Liver (tissue), 7 donors: ENCODE measurements at regions not wholly inside any gene's neighbourhood (a gene's known extent, or its start where the extent isn't known, plus 50 kb on each side); places are given as distances from the start of the nearest gene placed in this dataset.
"Not testable (repeated sequence)": the region's sequence is repeated elsewhere in the genome, so short reads cannot be mapped to it uniquely, and the experiment has no call there.

Source experiments
- DNase-seq: peaks from one replicate; pipeline ENCODE4 v3.0.0-alpha.2; 2017; ENCODE audit warnings: low spot score
- H3K27ac ChIP-seq, 2 donors: one replicate each; pipeline ENCODE4 v1.7.0; 2013; ENCODE audit warnings: inconsistent platforms in 2 of 2, low read length in 2 of 2, control low read depth in 1 of 2, low read depth in 1 of 2, mild to moderate bottlenecking in 1 of 2
- H3K27me3 ChIP-seq, 4 donors: one replicate each; pipeline versions ENCODE4 v1.6.1 to v1.7.0; 2013; ENCODE audit warnings: low read length in 3 of 4, inconsistent platforms in 1 of 4, mild to moderate bottlenecking in 1 of 4, moderate library complexity in 1 of 4; ENCODE audit not compliant: control insufficient read depth in 4 of 4, insufficient read depth in 4 of 4
- H3K36me3 ChIP-seq, 4 donors: one replicate each; pipeline versions ENCODE4 v1.6.1 to v1.7.0; 2013; ENCODE audit warnings: low read length in 3 of 4, mild to moderate bottlenecking in 3 of 4, low read depth in 1 of 4, moderate library complexity in 1 of 4; ENCODE audit not compliant: control insufficient read depth in 4 of 4, insufficient read depth in 3 of 4
- H3K4me1 ChIP-seq, 4 donors: one replicate each; pipeline versions ENCODE4 v1.6.1 to v1.7.0; 2013; ENCODE audit warnings: low read length in 3 of 4, mild to moderate bottlenecking in 3 of 4, moderate library complexity in 1 of 4; ENCODE audit not compliant: control insufficient read depth in 4 of 4, insufficient read depth in 4 of 4
- H3K4me3 ChIP-seq, 3 donors: one replicate each; pipeline versions ENCODE4 v1.6.1 to v1.7.0; 2013; ENCODE audit warnings: low read length in 3 of 3, control low read depth in 1 of 3, low read depth in 1 of 3, mild to moderate bottlenecking in 1 of 3
- H3K9ac ChIP-seq, 2 donors: one replicate each; pipeline ENCODE4 v1.7.0; 2013; ENCODE audit warnings: low read length in 2 of 2, mild to moderate bottlenecking in 2 of 2, moderate library complexity in 2 of 2, control low read depth in 1 of 2, low read depth in 1 of 2
- H3K9me3 ChIP-seq, 4 donors: one replicate each; pipeline versions ENCODE4 v1.6.1 to v1.7.0; 2013; ENCODE audit warnings: low read length in 3 of 4; ENCODE audit not compliant: control insufficient read depth in 4 of 4
- EGR1 ChIP-seq, 2 donors: IDR thresholded peaks; 2 replicates each; pipeline ENCODE4 v1.6.1; 2016 to 2018; ENCODE audit warnings: antibody characterized with exemption in 2 of 2, low read depth in 2 of 2
- FOXA1 ChIP-seq: IDR thresholded peaks from 2 replicates; pipeline ENCODE4 v1.6.1; 2016; ENCODE audit warnings: antibody characterized with exemption
- FOXA2 ChIP-seq: IDR thresholded peaks from 2 replicates; pipeline ENCODE4 v1.6.1; 2016; ENCODE audit warnings: antibody characterized with exemption
- GABPA ChIP-seq, 2 donors: IDR thresholded peaks in 1 of 2; conservative IDR thresholded peaks in 1 of 2; 2 replicates each; pipeline ENCODE4 v1.6.1; 2016; ENCODE audit warnings: antibody characterized with exemption in 2 of 2, mild to moderate bottlenecking in 1 of 2, moderate library complexity in 1 of 2
- HNF4A ChIP-seq, 2 donors: conservative IDR thresholded peaks; 2 replicates each; pipeline ENCODE4 v1.6.1; 2016; ENCODE audit warnings: antibody characterized with exemption in 2 of 2, mild to moderate bottlenecking in 2 of 2
- HNF4G ChIP-seq: IDR thresholded peaks from 2 replicates; pipeline ENCODE4 v1.6.1; 2016; ENCODE audit warnings: antibody characterized with exemption
- JUND ChIP-seq, 2 donors: IDR thresholded peaks; 2 replicates each; pipeline ENCODE4 v1.6.1; 2016; ENCODE audit warnings: antibody characterized with exemption in 2 of 2
- NR2F2 ChIP-seq: IDR thresholded peaks from 2 replicates; pipeline ENCODE4 v1.6.1; 2016; ENCODE audit warnings: antibody characterized with exemption
- REST ChIP-seq: IDR thresholded peaks from 2 replicates; pipeline ENCODE4 v1.6.1; 2016; ENCODE audit warnings: antibody characterized with exemption, mild to moderate bottlenecking
- RXRA ChIP-seq, 2 donors: IDR thresholded peaks; 2 replicates each; pipeline ENCODE4 v1.6.1; 2017 to 2018; ENCODE audit warnings: antibody characterized with exemption in 2 of 2, mild to moderate bottlenecking in 1 of 2
- TAF1 ChIP-seq: conservative IDR thresholded peaks from 2 replicates; pipeline ENCODE4 v1.6.1; 2016; ENCODE audit warnings: antibody characterized with exemption, mild to moderate bottlenecking
- ZBTB33 ChIP-seq: IDR thresholded peaks from 2 replicates; pipeline ENCODE4 v1.6.1; 2016; ENCODE audit warnings: antibody characterized with exemption
- WGBS: extraction: QIAGEN DNeasy Blood & Tissue Kit; methylation state at CpG from one replicate; pipeline ENCODE4 v1.1.7; 2013; 5-methylcytosine and 5-hydroxymethylcytosine counted together
- donor health status: healthy.
- donor health status: healthy.
- donor health status: healthy.
- donor health status: healthy.

- no peak for TF ChIP-seq FOXA2
- no peak for TF ChIP-seq HNF4G
- no peak for TF ChIP-seq EGR1 (IDR thresholded peaks at IDR 0.05; ENCODE audit: low read depth in 2 of 2)
- TF ChIP-seq FOXA1: no peak
Measured at GRCh38 chr13:50543782-50544181, 299.7 kb downstream of the DLEU7 start (continued).

- H3K9ac ChIP-seq: no peak overlapping the region
- no peaks in the 10 kb centered on the region for H3K27me3 ChIP-seq
- H3K4me1 ChIP-seq: no peaks in the 10 kb centered on the region
- DNase-seq: no peak
- WGBS: 75% methylated on average over 3 of the region's 3 CpGs
- no peak overlapping the region for H3K27ac ChIP-seq
- H3K9me3 ChIP-seq: no peaks in the 10 kb centered on the region
- TF ChIP-seq ZBTB33: no peak
- H3K36me3 ChIP-seq: no peaks in the 10 kb centered on the region
- H3K4me3 ChIP-seq: no peak overlapping the region
Measured at GRCh38 chr13:50544211-50544610, 299.3 kb downstream of the DLEU7 start.

- not testable (repeated sequence) for H3K4me1 ChIP-seq, H3K9ac ChIP-seq, H3K27me3 ChIP-seq, H3K4me3 ChIP-seq, H3K27ac ChIP-seq, H3K9me3 ChIP-seq, H3K36me3 ChIP-seq, DNase-seq
- WGBS: no CpG with 5 or more reads among the region's 2 CpGs
Measured at GRCh38 chr13:50547175-50547574, 296.3 kb downstream of the DLEU7 start.

GRCh38 chr13:50548586-50548985, 294.9 kb downstream of the DLEU7 start:
- no peak overlapping the region for H3K4me3 ChIP-seq
- WGBS: 91% methylated on average over 2 of the region's 2 CpGs
- no peak for DNase-seq

GRCh38 chr13:50549221-50549942, 294.1 kb downstream of the DLEU7 start:
- WGBS: 93% methylated on average over 4 of the region's 4 CpGs
- H3K4me1 ChIP-seq: no peaks in the 10 kb centered on the region
- no peak for TF ChIP-seq HNF4A (conservative IDR thresholded peaks at IDR 0.05)
- no peak for TF ChIP-seq JUND (IDR thresholded peaks at IDR 0.05)
- TF ChIP-seq NR2F2: no peak
- no peak for TF ChIP-seq REST
- TF ChIP-seq RXRA (IDR thresholded peaks at IDR 0.05): no peak
- TF ChIP-seq HNF4G: no peak
- DNase-seq: no peak
- no peaks in the 10 kb centered on the region for H3K36me3 ChIP-seq
- no peak overlapping the region for H3K27ac ChIP-seq
- H3K4me3 ChIP-seq: no peak overlapping the region
- no peaks in the 10 kb centered on the region for H3K27me3 ChIP-seq
- H3K9me3 ChIP-seq: no peaks in the 10 kb centered on the region
- H3K9ac ChIP-seq: no peak overlapping the region

More at GRCh38 chr13:50548586-50548985, 294.9 kb downstream of the DLEU7 start:
- no peak overlapping the region for H3K27ac ChIP-seq
- H3K36me3 ChIP-seq: no peaks in the 10 kb centered on the region
- no peaks in the 10 kb centered on the region for H3K27me3 ChIP-seq
- no peak for TF ChIP-seq TAF1
- no peak for TF ChIP-seq GABPA (IDR thresholded peaks at IDR 0.05 in 1 of 2, conservative IDR thresholded peaks at IDR 0.05 in 1 of 2)
- H3K4me1 ChIP-seq: no peaks in the 10 kb centered on the region
- H3K9me3 ChIP-seq: no peaks in the 10 kb centered on the region
- H3K9ac ChIP-seq: no peak overlapping the region
